Liver (tissue), 3 donors: ENCODE measurements at regions not wholly inside any gene's neighbourhood (a gene's known extent, or its start where the extent isn't known, plus 50 kb on each side); places are given as distances from the start of the nearest gene placed in this dataset.

Experiments
- ATF3 ChIP-seq: IDR thresholded peaks from 2 replicates; pipeline ENCODE4 v1.6.1; 2016; ENCODE audit warnings: antibody characterized with exemption
- CTCF ChIP-seq: fragments of 150-350 bp; IDR thresholded peaks from 2 replicates; pipeline ENCODE4 v1.5.1; 2017; ENCODE audit warnings: improper control_type of control experiment, low read depth, low read length; ENCODE audit not compliant: missing input control
- FOXA2 ChIP-seq: IDR thresholded peaks from 2 replicates; pipeline ENCODE4 v1.6.1; 2016; ENCODE audit warnings: antibody characterized with exemption
- GABPA ChIP-seq, 2 donors: IDR thresholded peaks in 1 of 2; conservative IDR thresholded peaks in 1 of 2; 2 replicates each; pipeline ENCODE4 v1.6.1; 2016; ENCODE audit warnings: antibody characterized with exemption in 2 of 2, mild to moderate bottlenecking in 1 of 2, moderate library complexity in 1 of 2
- HNF4A ChIP-seq, 2 donors: conservative IDR thresholded peaks; 2 replicates each; pipeline ENCODE4 v1.6.1; 2016; ENCODE audit warnings: antibody characterized with exemption in 2 of 2, mild to moderate bottlenecking in 2 of 2
- JUND ChIP-seq, 2 donors: IDR thresholded peaks; 2 replicates each; pipeline ENCODE4 v1.6.1; 2016; ENCODE audit warnings: antibody characterized with exemption in 2 of 2
- NR2F2 ChIP-seq: IDR thresholded peaks from 2 replicates; pipeline ENCODE4 v1.6.1; 2016; ENCODE audit warnings: antibody characterized with exemption
- RAD21 ChIP-seq, 2 donors: IDR thresholded peaks; 2 replicates each; pipeline ENCODE4 v1.6.1; 2016; ENCODE audit warnings: antibody characterized with exemption in 2 of 2, mild to moderate bottlenecking in 2 of 2
- SP1 ChIP-seq: IDR thresholded peaks from 2 replicates; pipeline ENCODE4 v1.6.1; 2018; ENCODE audit warnings: antibody characterized with exemption, mild to moderate bottlenecking
- TAF1 ChIP-seq: conservative IDR thresholded peaks from 2 replicates; pipeline ENCODE4 v1.6.1; 2016; ENCODE audit warnings: antibody characterized with exemption, mild to moderate bottlenecking
- YY1 ChIP-seq: IDR thresholded peaks from 2 replicates; pipeline ENCODE4 v1.6.1; 2016; ENCODE audit warnings: antibody characterized with exemption, mild to moderate bottlenecking
- TF ChIP-seq, protein P1 (sequence below): IDR thresholded peaks from 2 replicates; pipeline ENCODE4 v1.6.1; 2016; ENCODE audit warnings: antibody characterized with exemption, mild to moderate bottlenecking
- TF ChIP-seq, protein P2 (sequence below): IDR thresholded peaks from 2 replicates; pipeline ENCODE4 v1.6.1; 2016; ENCODE audit warnings: antibody characterized with exemption
- TF ChIP-seq, protein P3 (sequence below): IDR thresholded peaks from 2 replicates; pipeline ENCODE4 v1.6.1; 2016; ENCODE audit warnings: antibody characterized with exemption
- donor health status: healthy.
- donor health status: healthy.

DNA sequence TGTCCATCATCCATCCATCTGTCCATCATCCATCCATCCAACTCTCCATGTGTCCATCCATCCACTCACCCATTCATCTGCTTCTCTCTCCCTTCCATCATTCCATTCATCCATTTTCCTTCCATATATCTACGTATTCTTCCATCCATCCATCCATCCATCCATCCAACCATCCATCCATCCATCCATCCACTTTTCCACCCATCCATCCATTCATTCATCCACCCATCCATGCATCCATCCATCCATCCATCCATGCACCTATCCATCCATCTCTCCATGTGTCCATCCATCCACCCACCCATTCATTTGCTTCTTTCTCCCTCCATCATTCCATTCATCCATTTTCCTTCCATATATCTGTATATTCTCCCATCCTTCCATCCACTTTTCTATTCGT is 214.0 kb upstream of the RTL1 start:
- no peak for TF ChIP-seq CTCF
- TF ChIP-seq TAF1 = no peak
- TF ChIP-seq RAD21 (IDR thresholded peaks at IDR 0.05) = no peak
- no peak for TF ChIP-seq GABPA (IDR thresholded peaks at IDR 0.05 in 1 of 2, conservative IDR thresholded peaks at IDR 0.05 in 1 of 2)
- TF ChIP-seq, protein P1, sequence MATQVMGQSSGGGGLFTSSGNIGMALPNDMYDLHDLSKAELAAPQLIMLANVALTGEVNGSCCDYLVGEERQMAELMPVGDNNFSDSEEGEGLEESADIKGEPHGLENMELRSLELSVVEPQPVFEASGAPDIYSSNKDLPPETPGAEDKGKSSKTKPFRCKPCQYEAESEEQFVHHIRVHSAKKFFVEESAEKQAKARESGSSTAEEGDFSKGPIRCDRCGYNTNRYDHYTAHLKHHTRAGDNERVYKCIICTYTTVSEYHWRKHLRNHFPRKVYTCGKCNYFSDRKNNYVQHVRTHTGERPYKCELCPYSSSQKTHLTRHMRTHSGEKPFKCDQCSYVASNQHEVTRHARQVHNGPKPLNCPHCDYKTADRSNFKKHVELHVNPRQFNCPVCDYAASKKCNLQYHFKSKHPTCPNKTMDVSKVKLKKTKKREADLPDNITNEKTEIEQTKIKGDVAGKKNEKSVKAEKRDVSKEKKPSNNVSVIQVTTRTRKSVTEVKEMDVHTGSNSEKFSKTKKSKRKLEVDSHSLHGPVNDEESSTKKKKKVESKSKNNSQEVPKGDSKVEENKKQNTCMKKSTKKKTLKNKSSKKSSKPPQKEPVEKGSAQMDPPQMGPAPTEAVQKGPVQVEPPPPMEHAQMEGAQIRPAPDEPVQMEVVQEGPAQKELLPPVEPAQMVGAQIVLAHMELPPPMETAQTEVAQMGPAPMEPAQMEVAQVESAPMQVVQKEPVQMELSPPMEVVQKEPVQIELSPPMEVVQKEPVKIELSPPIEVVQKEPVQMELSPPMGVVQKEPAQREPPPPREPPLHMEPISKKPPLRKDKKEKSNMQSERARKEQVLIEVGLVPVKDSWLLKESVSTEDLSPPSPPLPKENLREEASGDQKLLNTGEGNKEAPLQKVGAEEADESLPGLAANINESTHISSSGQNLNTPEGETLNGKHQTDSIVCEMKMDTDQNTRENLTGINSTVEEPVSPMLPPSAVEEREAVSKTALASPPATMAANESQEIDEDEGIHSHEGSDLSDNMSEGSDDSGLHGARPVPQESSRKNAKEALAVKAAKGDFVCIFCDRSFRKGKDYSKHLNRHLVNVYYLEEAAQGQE = no peak
- TF ChIP-seq, protein P2, sequence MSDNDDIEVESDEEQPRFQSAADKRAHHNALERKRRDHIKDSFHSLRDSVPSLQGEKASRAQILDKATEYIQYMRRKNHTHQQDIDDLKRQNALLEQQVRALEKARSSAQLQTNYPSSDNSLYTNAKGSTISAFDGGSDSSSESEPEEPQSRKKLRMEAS = no peak
- no peak for TF ChIP-seq JUND (IDR thresholded peaks at IDR 0.05)
- no peak for TF ChIP-seq NR2F2
- TF ChIP-seq, protein P3, sequence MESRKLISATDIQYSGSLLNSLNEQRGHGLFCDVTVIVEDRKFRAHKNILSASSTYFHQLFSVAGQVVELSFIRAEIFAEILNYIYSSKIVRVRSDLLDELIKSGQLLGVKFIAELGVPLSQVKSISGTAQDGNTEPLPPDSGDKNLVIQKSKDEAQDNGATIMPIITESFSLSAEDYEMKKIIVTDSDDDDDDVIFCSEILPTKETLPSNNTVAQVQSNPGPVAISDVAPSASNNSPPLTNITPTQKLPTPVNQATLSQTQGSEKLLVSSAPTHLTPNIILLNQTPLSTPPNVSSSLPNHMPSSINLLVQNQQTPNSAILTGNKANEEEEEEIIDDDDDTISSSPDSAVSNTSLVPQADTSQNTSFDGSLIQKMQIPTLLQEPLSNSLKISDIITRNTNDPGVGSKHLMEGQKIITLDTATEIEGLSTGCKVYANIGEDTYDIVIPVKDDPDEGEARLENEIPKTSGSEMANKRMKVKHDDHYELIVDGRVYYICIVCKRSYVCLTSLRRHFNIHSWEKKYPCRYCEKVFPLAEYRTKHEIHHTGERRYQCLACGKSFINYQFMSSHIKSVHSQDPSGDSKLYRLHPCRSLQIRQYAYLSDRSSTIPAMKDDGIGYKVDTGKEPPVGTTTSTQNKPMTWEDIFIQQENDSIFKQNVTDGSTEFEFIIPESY = no peak
- TF ChIP-seq YY1 = no peak
- no peak for TF ChIP-seq ATF3
- no peak for TF ChIP-seq HNF4A (conservative IDR thresholded peaks at IDR 0.05)
- no peak for TF ChIP-seq SP1
- TF ChIP-seq FOXA2 = no peak
